ENCODE measurements at regions not wholly inside any gene's neighbourhood (a gene's known extent, or its start where the extent isn't known, plus 50 kb on each side); places are given as distances from the start of the nearest gene placed in this dataset.

DNA sequence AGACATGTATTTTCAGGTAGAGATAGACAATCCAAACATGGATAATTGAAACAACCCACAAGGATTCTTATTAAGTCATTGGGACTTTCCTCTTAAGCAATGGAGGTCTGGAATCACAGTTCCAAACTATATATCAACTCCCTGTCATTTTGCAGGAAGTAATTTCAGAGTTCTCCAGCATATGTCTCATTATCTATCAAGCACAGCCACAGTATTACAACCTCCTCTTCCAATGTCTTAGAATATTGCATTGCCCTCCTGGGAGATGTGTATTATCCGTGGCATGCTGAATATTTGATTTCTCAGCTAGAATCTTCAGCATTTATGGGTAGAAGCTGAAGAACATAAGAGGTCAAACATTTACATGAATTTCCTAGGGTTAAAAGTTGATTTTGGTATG lies 1255.8 kb downstream of the SORCS1 start:
- no peaks in the 10 kb centered on the region for H3K36me3 Mint-ChIP-seq
- no peaks in the 10 kb centered on the region for H3K9me3 Mint-ChIP-seq
- no peak overlapping the region for H3K4me3 Mint-ChIP-seq
- no peaks in the 10 kb centered on the region for H3K27me3 Mint-ChIP-seq
- ATAC-seq (no peak), DNase-seq (ENCODE audit: low spot score) (no peak)
- no peaks in the 10 kb centered on the region for H3K4me1 Mint-ChIP-seq (ENCODE audit: low read depth in 2 of 2)
- H3K27ac Mint-ChIP-seq: no peak overlapping the region

DNA sequence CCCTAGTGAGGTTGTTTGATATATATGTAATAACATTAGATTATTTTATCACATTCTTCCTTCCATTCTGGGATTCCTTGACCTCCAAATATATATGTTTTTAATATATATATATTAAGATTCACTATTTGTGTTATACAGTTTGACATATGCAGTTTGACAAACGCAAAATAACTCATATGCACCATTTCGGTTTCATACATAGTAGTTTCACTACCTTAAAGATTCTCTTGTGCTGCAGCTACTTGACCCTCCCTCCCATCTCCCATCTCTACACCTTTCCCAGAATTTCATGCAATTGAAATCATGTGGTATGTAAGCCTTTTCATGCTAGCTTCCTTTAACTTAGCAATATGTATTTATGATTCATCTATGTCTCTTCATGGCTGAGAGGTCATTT lies 1244.4 kb downstream of the SORCS3 start:
- H3K9me3 Mint-ChIP-seq: peaks cover 11% of the 10 kb centered on the region
- ATAC-seq (no peak), DNase-seq (ENCODE audit: low spot score) (no peak)
- no peak overlapping the region for H3K4me3 Mint-ChIP-seq
- H3K27ac Mint-ChIP-seq: no peak overlapping the region
- H3K4me1 Mint-ChIP-seq (ENCODE audit: low read depth in 2 of 2): no peaks in the 10 kb centered on the region
- peaks cover 5% of the 10 kb centered on the region for H3K36me3 Mint-ChIP-seq
- no peaks in the 10 kb centered on the region for H3K27me3 Mint-ChIP-seq

DNA sequence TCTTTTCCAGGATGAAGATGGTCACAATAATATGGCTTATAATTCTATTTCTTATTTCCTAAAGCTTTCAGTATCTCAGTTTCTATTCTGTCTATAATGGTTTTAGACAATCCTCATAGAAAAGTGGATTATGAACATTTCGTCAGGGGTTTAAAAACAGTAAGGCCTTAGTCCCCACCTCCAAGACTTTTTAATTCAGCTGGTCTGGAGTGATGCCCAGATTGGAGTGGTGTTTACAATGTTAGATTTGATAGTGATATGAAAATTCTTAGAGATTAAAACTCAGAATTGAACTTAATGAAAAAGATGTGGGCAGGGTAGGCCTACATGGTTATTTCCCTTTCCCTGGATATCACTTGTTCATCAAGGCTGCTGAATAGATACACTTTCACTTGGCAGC lies 1238.3 kb downstream of the SORCS3 start:
- Mint-ChIP-seq H3K4me3 (no peak overlapping the region), H3K27me3 (no peaks in the 10 kb centered on the region), H3K36me3 (no peaks in the 10 kb centered on the region), H3K27ac (no peak overlapping the region), H3K9me3 (peaks cover 4% of the 10 kb centered on the region), H3K4me1 (ENCODE audit: low read depth in 2 of 2) (no peaks in the 10 kb centered on the region)
- ATAC-seq (no peak), DNase-seq (ENCODE audit: low spot score) (no peak)

DNA sequence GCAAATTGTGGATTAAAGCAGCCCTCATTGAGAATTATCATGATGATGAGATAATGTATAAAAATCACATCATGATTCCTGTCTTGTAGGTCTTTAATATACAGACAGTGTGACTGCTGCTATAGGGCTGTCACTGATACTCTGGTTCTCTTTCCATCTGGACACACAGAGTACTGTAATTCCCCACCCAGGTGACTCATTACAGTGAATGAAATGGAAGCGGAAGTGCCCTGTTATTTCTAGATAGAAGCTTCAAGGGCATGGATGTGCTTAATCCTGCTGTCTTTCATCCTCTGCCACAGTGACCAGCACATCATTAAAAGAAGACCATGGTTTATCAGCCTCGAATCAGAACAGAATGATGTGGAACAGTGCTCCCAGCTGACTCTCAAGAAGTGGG lies 1234.0 kb downstream of the SORCS3 start:
- H3K9me3 Mint-ChIP-seq: no peaks in the 10 kb centered on the region
- H3K27me3 Mint-ChIP-seq: no peaks in the 10 kb centered on the region
- ATAC-seq: no peak
- no peak for DNase-seq (ENCODE audit: low spot score)
- no peak overlapping the region for H3K4me3 Mint-ChIP-seq
- H3K36me3 Mint-ChIP-seq: no peaks in the 10 kb centered on the region
- H3K27ac Mint-ChIP-seq: no peak overlapping the region
- no peaks in the 10 kb centered on the region for H3K4me1 Mint-ChIP-seq (ENCODE audit: low read depth in 2 of 2)

DNA sequence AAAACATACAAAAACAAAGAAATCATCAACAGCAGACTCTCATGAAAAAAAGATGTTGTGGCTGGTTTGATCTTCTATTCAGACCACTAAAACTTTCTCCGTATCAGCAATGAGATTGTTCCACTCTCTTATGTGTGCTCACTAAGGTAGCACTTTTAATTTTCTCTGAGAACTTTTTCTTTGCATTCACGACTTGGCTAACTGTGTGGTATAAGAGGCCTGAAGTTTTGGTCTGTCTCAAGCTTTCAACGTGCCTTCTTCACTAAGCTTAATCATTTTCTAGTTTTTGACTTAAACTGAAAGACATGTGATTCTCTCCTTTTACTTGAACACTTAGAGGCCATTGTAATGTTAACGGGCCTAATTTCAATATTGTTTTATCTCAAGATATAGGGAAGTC lies 1231.6 kb downstream of the SORCS3 start:
- no peak for DNase-seq (ENCODE audit: low spot score)
- no peaks in the 10 kb centered on the region for H3K4me1 Mint-ChIP-seq (ENCODE audit: low read depth in 2 of 2)
- H3K9me3 Mint-ChIP-seq: no peaks in the 10 kb centered on the region
- no peak for ATAC-seq
- H3K36me3 Mint-ChIP-seq: no peaks in the 10 kb centered on the region
- no peak overlapping the region for H3K4me3 Mint-ChIP-seq
- H3K27ac Mint-ChIP-seq: no peak overlapping the region
- no peaks in the 10 kb centered on the region for H3K27me3 Mint-ChIP-seq

DNA sequence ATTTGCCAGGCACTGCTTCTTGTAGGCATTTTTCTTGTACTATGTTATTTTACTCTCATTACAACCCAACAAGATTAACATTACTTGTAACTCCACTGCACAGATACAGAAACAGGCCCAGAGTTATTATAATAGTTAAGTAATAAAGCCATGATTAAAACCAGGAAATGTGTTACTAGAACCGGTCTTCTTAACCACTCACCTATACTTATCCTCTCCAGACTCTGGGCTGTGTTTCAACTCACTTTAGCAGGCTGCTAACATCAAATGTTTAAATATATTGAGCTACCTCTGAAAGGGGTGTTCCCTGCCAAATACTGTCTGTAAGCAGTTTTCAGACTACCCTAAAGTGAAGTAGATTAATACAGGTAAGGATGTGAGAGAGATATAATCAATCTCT lies 1227.8 kb downstream of the SORCS3 start:
- ATAC-seq: no peak
- no peaks in the 10 kb centered on the region for H3K36me3 Mint-ChIP-seq
- no peak overlapping the region for H3K4me3 Mint-ChIP-seq
- H3K27me3 Mint-ChIP-seq: no peaks in the 10 kb centered on the region
- DNase-seq (ENCODE audit: low spot score): no peak
- no peak overlapping the region for H3K27ac Mint-ChIP-seq
- H3K9me3 Mint-ChIP-seq: no peaks in the 10 kb centered on the region
- H3K4me1 Mint-ChIP-seq (ENCODE audit: low read depth in 2 of 2): no peaks in the 10 kb centered on the region

DNA sequence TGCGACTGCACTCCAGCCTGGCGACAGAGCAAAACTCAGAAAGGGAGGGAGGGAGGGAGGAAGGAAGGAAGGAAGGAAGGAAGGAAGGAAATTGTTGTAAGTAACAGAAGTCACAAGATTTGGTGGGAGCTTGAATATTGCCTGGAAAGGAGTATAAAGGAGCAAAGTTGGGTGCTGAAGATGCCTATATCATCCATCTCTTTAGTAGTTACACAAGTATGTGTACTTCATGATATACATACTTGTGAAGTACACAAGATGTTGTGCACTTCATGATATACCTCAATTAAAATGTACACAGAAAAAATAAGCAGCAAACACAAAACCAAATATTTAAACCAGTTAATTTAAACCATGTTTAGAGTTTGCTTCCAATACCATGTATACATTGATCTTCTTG lies 1223.8 kb downstream of the SORCS3 start:
- no peak overlapping the region for H3K27ac Mint-ChIP-seq
- DNase-seq (ENCODE audit: low spot score): no peak
- no peaks in the 10 kb centered on the region for H3K27me3 Mint-ChIP-seq
- no peaks in the 10 kb centered on the region for H3K36me3 Mint-ChIP-seq
- peaks cover 6% of the 10 kb centered on the region for H3K9me3 Mint-ChIP-seq
- H3K4me3 Mint-ChIP-seq: no peak overlapping the region
- H3K4me1 Mint-ChIP-seq (ENCODE audit: low read depth in 2 of 2): no peaks in the 10 kb centered on the region
- ATAC-seq: no peak

DNA sequence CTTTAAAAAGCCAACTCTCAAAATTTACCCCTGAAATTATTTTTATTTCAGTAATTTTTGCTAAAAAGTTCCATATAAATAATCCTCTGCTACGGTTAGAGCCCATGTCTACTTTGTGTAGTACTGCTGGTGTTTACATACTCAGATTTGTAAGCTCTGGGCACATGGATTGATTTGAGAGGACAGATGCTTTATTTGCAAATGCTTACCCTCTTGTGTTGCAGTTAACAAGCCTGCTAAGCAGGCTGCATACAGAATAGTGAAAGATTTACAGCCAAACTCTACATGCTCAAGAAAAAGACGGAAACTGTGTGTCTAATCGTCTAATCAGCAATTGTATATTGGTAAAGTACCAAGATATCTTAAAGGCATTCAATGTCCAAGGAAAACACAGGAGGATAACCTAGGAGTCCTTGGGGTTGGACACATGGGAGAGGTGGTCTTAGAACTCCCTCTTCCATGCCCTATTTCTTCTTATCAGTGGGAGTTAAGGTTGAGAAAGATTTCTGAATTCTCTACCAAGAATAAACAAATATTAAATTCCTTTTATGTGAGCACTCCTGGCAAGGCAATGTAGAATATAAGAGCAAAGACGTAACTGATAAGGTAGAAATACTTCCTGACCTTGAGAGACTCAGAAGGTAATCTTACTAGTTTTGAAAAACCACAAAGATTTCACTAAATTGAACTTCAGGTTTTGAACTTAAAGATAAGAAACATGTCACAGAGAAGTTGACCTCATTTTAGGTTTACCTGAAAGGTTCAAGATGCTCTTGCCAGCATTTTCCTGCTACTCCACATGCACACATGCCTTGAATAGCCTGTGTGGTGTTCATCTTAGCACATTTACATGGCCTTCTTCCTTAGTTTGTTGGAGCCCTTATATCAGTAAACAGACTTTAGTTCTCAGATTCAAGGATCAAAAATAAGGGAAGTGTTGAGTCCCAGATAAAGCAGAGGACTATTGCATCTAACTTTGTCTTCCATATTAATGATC lies 1216.5 kb downstream of the SORCS3 start:
- H3K27ac Mint-ChIP-seq: no peak overlapping the region
- no peaks in the 10 kb centered on the region for H3K27me3 Mint-ChIP-seq
- H3K4me3 Mint-ChIP-seq: no peak overlapping the region

DNA sequence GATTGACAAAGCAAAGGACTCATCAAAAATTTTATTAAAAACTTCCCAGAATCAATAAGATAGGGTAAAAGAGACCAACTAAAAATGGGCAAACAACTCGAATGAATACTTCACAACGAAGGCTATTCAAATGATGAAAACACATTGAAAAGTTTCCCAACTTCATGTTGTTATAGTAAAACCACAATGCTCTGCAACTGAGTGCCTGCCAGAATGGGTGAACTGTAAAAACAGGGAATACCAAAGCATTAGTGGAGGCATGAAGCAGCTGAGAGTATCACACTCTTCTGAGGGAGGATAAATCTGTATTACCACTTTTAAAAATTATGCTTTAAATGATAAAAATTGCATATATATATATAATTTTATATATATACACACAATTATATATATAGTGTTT lies 1214.7 kb downstream of the SORCS3 start:
- Mint-ChIP-seq H3K9me3 (peaks cover 4% of the 10 kb centered on the region), H3K27ac (no peak overlapping the region), H3K36me3 (no peaks in the 10 kb centered on the region), H3K4me1 (ENCODE audit: low read depth in 2 of 2) (no peaks in the 10 kb centered on the region), H3K27me3 (no peaks in the 10 kb centered on the region), H3K4me3 (no peak overlapping the region)
- ATAC-seq (no peak), DNase-seq (ENCODE audit: low spot score) (no peak)

More for the DNA sequence above, 1216.5 kb downstream of the SORCS3 start:
- no peak for DNase-seq (ENCODE audit: low spot score)
- no peaks in the 10 kb centered on the region for H3K4me1 Mint-ChIP-seq (ENCODE audit: low read depth in 2 of 2)
- ATAC-seq: no peak
- peaks cover 9% of the 10 kb centered on the region for H3K9me3 Mint-ChIP-seq
- H3K36me3 Mint-ChIP-seq: no peaks in the 10 kb centered on the region

DNA sequence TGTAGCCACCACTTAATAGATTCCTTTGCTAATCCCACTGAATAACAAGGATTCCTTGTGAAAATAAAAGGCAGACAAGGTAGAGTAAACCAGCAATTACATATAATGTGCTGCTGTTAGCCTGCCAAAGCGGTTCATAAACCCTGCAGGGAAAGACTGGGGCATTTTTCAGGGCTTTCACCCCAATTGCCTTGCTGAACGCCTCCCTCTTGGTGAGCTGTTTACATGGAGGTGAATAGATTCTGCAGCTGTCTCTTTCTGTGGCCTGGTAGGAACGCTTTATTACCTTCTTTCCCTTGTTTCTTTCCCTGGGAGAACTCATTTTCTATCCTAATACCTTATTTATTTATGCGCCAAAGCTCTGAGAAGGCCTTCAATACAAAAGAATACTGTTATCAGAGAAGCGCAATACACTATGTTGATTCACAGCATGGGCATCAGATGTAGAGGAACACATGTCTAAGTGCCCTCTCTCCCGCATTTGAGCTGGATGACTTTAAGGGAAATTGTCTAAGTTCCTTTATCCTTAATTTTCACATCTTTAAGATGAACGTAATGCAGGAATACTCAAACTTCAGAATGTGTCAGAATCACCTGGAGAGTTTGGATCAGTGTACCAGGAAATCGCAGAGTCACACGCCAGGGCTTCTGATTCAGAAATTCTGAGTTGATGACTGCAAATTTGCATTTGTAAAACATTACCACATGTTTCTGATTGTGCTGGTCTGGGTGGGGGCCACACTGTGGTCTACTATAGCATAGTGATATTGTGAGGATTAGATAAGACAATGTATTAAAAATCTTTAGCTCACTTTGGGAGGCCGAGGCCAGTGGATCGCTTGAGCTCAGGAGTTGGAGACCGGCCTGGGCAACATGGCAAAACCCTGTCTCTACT lies 1203.8 kb downstream of the SORCS3 start:
- DNase-seq (ENCODE audit: low spot score): no peak
- peaks cover 2% of the 10 kb centered on the region for H3K9me3 Mint-ChIP-seq
- no peaks in the 10 kb centered on the region for H3K27me3 Mint-ChIP-seq
- no peak overlapping the region for H3K4me3 Mint-ChIP-seq
- ATAC-seq: no peak
- H3K36me3 Mint-ChIP-seq: no peaks in the 10 kb centered on the region
- no peaks in the 10 kb centered on the region for H3K4me1 Mint-ChIP-seq (ENCODE audit: low read depth in 2 of 2)
- H3K27ac Mint-ChIP-seq: no peak overlapping the region

DNA sequence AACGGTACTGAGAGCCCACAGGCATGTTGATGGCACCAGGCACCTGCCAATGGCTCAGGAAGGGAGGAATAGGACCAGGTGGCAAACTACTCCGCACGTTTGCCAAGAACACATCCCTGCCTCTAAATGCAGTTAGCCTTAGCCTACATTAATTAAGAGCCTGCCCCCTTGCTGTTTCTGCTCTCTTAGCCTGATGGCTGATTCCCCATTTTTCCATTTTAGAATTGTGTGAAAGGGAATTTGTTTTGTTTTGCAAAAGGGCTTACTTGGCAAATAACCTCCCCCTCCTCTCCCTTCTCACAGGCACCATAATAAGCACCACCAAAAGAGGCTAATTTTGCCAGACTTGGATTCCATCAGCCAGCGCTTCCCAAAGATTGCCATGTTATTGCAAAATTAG lies 1203.2 kb downstream of the SORCS3 start:
- Mint-ChIP-seq H3K4me1 (ENCODE audit: low read depth in 2 of 2) (no peaks in the 10 kb centered on the region), H3K27me3 (no peaks in the 10 kb centered on the region), H3K9me3 (peaks cover 2% of the 10 kb centered on the region), H3K27ac (no peak overlapping the region), H3K4me3 (no peak overlapping the region), H3K36me3 (no peaks in the 10 kb centered on the region)
- ATAC-seq (no peak), DNase-seq (ENCODE audit: low spot score) (no peak)

DNA sequence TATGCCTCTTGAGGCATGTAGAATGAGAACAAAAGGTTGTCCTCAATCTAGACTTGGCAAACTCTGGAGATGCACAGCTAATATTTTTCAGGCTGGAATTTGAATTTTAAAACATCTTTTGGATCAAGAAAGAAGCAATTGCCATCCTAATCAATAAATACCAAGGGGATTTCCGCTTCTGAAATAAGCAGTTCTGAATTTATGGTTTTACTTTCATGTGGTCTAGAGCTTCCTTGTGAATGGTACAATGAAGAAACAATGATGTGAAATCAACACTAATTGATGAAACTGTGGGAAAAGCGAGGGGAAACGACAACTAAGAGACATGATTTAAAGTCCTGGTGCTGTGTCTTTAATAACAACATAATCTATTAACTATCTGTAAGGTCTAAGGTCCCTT lies 1202.7 kb downstream of the SORCS3 start:
- no peak for ATAC-seq
- H3K4me1 Mint-ChIP-seq (ENCODE audit: low read depth in 2 of 2): no peaks in the 10 kb centered on the region
- H3K27me3 Mint-ChIP-seq: no peaks in the 10 kb centered on the region
- peaks cover 2% of the 10 kb centered on the region for H3K9me3 Mint-ChIP-seq
- no peak for DNase-seq (ENCODE audit: low spot score)
- no peak overlapping the region for H3K27ac Mint-ChIP-seq
- no peak overlapping the region for H3K4me3 Mint-ChIP-seq
- no peaks in the 10 kb centered on the region for H3K36me3 Mint-ChIP-seq

DNA sequence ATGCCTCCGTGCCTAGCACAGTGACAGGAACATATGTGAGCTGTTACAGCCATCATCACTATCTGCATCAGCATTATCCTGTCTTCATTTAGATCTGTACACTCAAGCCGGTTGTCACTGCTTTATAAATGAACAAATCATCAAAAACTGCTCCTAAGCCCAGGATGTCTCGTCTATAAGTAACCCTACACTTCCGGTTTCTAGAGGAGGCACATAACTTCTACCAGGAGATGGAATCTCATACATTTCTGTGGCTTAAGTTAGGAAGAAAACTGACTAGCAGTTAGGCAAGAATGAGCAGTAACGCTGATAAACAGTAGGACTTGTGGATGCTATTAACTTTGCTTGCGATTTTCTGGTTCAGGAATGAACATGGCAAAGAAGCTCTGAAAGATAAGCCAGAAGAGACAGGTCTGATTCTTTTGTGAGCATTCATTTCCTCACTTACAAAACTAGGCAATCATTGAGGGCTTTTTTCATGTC lies 1199.2 kb downstream of the SORCS3 start:
- ATAC-seq: no peak
- H3K36me3 Mint-ChIP-seq: no peaks in the 10 kb centered on the region
- no peak overlapping the region for H3K4me3 Mint-ChIP-seq
- H3K27me3 Mint-ChIP-seq: no peaks in the 10 kb centered on the region
- no peak for DNase-seq (ENCODE audit: low spot score)
- peaks cover 0 to 4% of the 10 kb centered on the region in 2 donors for H3K4me1 Mint-ChIP-seq (ENCODE audit: low read depth in 2 of 2)
- peaks cover 2% of the 10 kb centered on the region for H3K9me3 Mint-ChIP-seq
- no peak overlapping the region for H3K27ac Mint-ChIP-seq

DNA sequence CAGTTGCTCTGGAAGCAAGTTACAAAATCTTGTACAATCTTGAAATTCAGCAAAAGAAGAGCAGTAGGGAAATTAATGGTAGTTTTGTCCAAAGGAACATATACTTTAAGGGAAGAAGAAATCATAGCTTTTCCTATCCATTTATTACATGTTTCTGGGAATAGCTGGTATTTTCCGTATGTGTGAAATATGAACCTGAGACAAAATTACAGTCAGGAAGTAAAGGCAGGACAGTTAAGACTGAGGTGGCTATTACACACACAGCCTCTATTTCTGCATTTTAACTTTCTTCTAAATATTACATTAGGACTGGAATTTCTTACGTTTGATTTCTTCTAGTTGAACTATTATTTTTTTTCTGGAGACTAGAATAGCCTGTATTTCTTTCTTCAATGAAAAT lies 1197.3 kb downstream of the SORCS3 start:
- Mint-ChIP-seq H3K9me3 (peaks cover 8% of the 10 kb centered on the region), H3K4me1 (ENCODE audit: low read depth in 2 of 2) (peaks cover 0 to 4% of the 10 kb centered on the region in 2 donors), H3K27ac (no peak overlapping the region), H3K27me3 (no peaks in the 10 kb centered on the region), H3K4me3 (no peak overlapping the region), H3K36me3 (no peaks in the 10 kb centered on the region)
- no peak for ATAC-seq
- DNase-seq (ENCODE audit: low spot score): no peak

Data from natural killer cell treated with Interleukin-12 subunit alpha and Interleukin-12 subunit beta and Interleukin-15 and Interleukin-18, amount 100 ng/mL, for 72 hours (primary cell).